ENCODE measurements at regions not wholly inside any gene's neighbourhood (a gene's known extent, or its start where the extent isn't known, plus 50 kb on each side); places are given as distances from the start of the nearest gene placed in this dataset.

- Histone ChIP-seq H3K9me3 (no peaks in the 10 kb centered on the region), H3K4me3 (replicated peaks in 1 of 3) (no peak overlapping the region), H3K4me1 (peaks cover 0 to 6% of the 10 kb centered on the region in 2 donors), H3K36me3 (no peaks in the 10 kb centered on the region), H3K27me3 (no peaks in the 10 kb centered on the region), H3K27ac (no peak overlapping the region)
- DNase-seq, result no peak
- no peak for TF ChIP-seq POLR2A (IDR thresholded peaks at IDR 0.05)
- WGBS, 2 donors, result 67% methylated on average over 3 of the region's 3 CpGs
- intact Hi-C loops (cut with DNase I), result no loop called here
These were observed 315.7 kb downstream of the MN1 start for GRCh38 chr22:27485842-27486241.

DNA sequence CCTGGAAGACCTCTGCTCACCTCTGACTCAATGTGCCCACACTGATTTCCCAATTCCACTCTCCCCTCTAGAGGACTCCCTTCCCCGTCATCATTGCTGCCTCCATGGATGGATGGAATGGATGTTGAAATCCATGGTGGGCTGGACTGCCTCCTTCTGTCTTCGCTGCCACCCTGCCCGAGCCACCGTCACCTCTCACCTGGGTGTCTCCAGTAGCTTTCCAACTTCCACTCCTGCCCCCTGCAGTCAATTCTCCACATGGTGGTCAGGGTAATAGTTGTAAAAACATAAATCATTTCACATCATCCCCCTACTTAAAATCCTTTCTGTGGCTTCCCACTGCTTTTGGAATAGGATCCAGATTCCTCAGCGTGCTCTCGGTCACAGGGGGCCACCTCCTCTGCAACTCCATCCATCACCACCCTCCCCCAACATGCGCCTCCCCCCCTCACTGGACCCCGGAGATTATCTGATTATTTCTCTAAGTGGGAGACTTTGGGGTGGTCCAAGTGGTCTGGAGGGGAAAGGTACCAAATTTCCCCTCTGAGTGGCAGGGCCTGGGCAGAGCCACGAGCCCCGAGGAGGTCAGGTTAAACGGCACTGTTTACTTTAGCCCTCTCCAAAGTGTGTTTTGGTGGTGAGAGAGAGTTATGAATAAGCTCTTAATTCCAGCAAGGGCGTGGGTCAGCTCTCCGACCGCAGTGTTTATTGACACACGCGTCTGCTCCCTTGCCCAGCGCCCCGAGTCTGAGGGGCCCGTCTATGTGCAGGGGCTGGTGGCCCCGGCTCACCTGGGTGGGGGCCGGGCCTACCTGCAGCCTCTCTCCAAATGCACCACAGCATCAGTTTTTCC is 313.7 kb downstream of the MN1 start:
- no peak for TF ChIP-seq POLR2A (IDR thresholded peaks at IDR 0.05)
- no peak for TF ChIP-seq CTCF (IDR thresholded peaks at IDR 0.05)
- peaks cover 0 to 6% of the 10 kb centered on the region in 2 donors for H3K4me1 ChIP-seq

DNA sequence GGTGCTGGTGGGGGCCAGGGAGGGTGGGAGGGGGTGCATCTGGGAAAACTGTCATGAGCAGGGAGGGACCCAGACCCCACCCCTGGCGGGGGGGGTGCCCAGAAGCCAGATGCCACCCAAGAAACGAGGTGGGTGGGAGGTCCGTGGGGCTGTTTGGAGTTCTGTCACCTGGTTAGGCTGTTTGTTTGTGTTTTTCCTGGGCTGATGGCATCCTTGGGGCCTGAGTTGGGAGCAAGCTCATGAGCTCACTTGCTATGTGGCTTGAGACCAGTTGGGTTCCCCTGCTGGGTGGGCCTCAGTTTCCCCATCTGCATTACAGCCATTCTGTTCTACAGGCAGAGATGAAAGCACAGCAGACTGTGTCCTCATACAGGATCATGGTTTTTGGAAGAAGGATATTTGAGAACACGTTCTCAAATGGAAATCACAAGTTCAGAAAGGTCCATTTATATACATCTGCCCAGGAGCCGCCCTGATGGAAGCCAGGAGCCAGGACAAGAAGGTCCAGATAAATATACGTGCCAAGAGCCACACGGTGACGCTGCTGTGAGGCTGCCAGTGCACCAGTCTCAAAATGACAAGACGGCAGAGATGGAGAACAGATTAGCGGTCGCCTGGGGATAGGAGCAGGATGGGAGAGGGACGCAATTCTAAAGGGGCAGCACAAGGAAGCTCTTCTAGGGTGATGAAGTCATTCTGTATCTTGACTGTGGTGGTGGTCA is 312.9 kb downstream of the MN1 start:
- intact Hi-C loops (cut with DNase I), result no loop called here
- TF ChIP-seq CTCF (IDR thresholded peaks at IDR 0.05) (no peak), POLR2A (IDR thresholded peaks at IDR 0.05) (no peak)
- Histone ChIP-seq H3K4me1 (peaks cover 0 to 6% of the 10 kb centered on the region in 2 donors), H3K36me3 (no peaks in the 10 kb centered on the region), H3K9me3 (no peaks in the 10 kb centered on the region), H3K27ac (no peak overlapping the region), H3K4me3 (replicated peaks in 1 of 3) (no peak overlapping the region), H3K27me3 (no peaks in the 10 kb centered on the region)
- 38 to 60% methylated on average over 11 to 12 of the region's 12 CpGs for WGBS, 2 donors
- DNase-seq, result no peak

More for the DNA sequence above, 313.7 kb downstream of the MN1 start:
- H3K27ac ChIP-seq, result no peak overlapping the region
- peak in 1 of 2 donors; percentile 5 for DNase-seq
- H3K9me3 ChIP-seq, result no peaks in the 10 kb centered on the region
- intact Hi-C loops (cut with DNase I), result no loop called here
- no peaks in the 10 kb centered on the region for H3K36me3 ChIP-seq
- H3K27me3 ChIP-seq, result no peaks in the 10 kb centered on the region
- 33 to 44% methylated on average over 13 to 20 of the region's 21 CpGs for WGBS, 2 donors
- H3K4me3 ChIP-seq (replicated peaks in 1 of 3), result no peak overlapping the region

GRCh38 chr22:27489178-27489675 is 312.3 kb downstream of the MN1 start:
- no peak for DNase-seq
- Histone ChIP-seq H3K9me3 (no peaks in the 10 kb centered on the region), H3K4me1 (peaks cover 0 to 6% of the 10 kb centered on the region in 2 donors), H3K4me3 (replicated peaks in 1 of 3) (no peak overlapping the region), H3K27me3 (no peaks in the 10 kb centered on the region), H3K27ac (no peak overlapping the region), H3K36me3 (no peaks in the 10 kb centered on the region)
- WGBS, 2 donors, result 64% methylated on average over 4 of the region's 4 CpGs
- TF ChIP-seq CTCF (IDR thresholded peaks at IDR 0.05) (no peak), POLR2A (IDR thresholded peaks at IDR 0.05) (no peak)
- intact Hi-C loops (cut with DNase I), result no loop called here

DNA sequence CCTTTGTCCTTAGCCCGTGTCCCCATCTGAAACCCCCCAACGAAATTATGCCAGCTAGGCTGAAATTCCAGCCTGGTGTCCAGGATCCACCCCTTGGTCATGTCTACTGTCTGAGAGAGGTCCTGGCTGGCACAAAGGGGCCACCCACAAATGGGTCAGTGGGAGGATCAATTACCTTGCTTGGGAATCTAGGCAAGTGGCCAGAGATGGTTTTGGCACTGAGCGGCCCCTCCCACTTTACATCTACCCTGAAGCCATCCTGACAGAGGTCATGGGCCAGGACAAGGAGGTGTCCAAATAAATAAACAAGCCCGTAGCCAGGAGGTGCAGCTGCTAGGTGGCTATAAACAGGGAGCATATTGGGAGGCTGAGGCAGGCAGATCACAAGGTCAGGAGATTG is 311.5 kb downstream of the MN1 start:
- TF ChIP-seq POLR2A (IDR thresholded peaks at IDR 0.05), result no peak
- DNase-seq, result no peak
- peaks cover 0 to 6% of the 10 kb centered on the region in 2 donors for H3K4me1 ChIP-seq
- no peaks in the 10 kb centered on the region for H3K27me3 ChIP-seq
- WGBS, 2 donors, result 75 to 81% methylated on average over 4 of the region's 4 CpGs
- intact Hi-C loops (cut with DNase I), result no loop called here
- no peak overlapping the region for H3K27ac ChIP-seq
- H3K36me3 ChIP-seq, result no peaks in the 10 kb centered on the region
- no peaks in the 10 kb centered on the region for H3K9me3 ChIP-seq
- H3K4me3 ChIP-seq (replicated peaks in 1 of 3), result no peak overlapping the region

DNA sequence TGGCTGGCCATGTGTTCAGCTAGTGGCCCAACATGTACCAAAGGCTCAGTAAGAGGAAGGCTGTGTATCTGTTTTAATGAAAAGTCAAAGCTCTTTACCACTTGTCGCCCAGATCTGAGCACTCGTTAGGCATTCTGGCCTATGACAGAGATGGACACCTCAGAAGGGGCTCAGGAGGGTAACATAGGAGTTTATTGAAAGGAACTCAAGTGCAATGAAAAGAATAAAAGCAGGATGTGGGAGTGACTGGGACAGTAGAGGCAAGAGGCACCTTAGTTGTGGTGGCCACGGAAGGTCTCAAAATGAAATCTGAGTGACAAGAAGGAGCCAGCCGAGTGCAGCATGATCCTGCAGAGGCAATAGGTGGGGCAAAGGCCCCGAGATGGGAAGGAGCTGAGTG is 309.7 kb downstream of the MN1 start:
- no peak overlapping the region for H3K27ac ChIP-seq
- H3K4me1 ChIP-seq, result peaks cover 0 to 6% of the 10 kb centered on the region in 2 donors
- H3K4me3 ChIP-seq (replicated peaks in 1 of 3), result no peak overlapping the region
- WGBS, 2 donors, result 88 to 93% methylated on average over 5 of the region's 5 CpGs
- DNase-seq, result no peak
- H3K9me3 ChIP-seq, result no peaks in the 10 kb centered on the region
- intact Hi-C loops (cut with DNase I), result no loop called here
- H3K27me3 ChIP-seq, result no peaks in the 10 kb centered on the region
- no peak for TF ChIP-seq POLR2A (IDR thresholded peaks at IDR 0.05)
- TF ChIP-seq CTCF (IDR thresholded peaks at IDR 0.05), result no peak
- H3K36me3 ChIP-seq, result no peaks in the 10 kb centered on the region
